Osteocyte (in vitro differentiated cells): ENCODE measurements at regions not wholly inside any gene's neighbourhood (a gene's known extent, or its start where the extent isn't known, plus 50 kb on each side); places are given as distances from the start of the nearest gene placed in this dataset.

Experiments used
- DNase-seq: peaks from one replicate; pipeline ENCODE4 v3.0.0; 2021; ENCODE audit warnings: mixed read lengths; ENCODE audit not compliant: unreplicated experiment; ENCODE audit errors: extremely low spot score
- H3K27ac Mint-ChIP-seq: one replicate; pipeline ENCODE4 v1.8.0; 2021; ENCODE audit warnings: mild to moderate bottlenecking, mixed read lengths; ENCODE audit not compliant: unreplicated experiment
- H3K27me3 Mint-ChIP-seq: one replicate; pipeline ENCODE4 v1.8.0; 2021; ENCODE audit warnings: mixed read lengths; ENCODE audit not compliant: unreplicated experiment
- H3K36me3 Mint-ChIP-seq: one replicate; pipeline ENCODE4 v1.8.0; 2021; ENCODE audit warnings: mixed read lengths; ENCODE audit not compliant: unreplicated experiment
- H3K4me1 Mint-ChIP-seq: one replicate; pipeline ENCODE4 v1.8.0; 2021; ENCODE audit warnings: mixed read lengths; ENCODE audit not compliant: unreplicated experiment
- H3K4me3 Mint-ChIP-seq: one replicate; pipeline ENCODE4 v1.8.0; 2021; ENCODE audit warnings: mild to moderate bottlenecking, moderate library complexity, mixed read lengths; ENCODE audit not compliant: unreplicated experiment
- H3K9me3 Mint-ChIP-seq: one replicate; pipeline ENCODE4 v1.8.0; 2021; ENCODE audit warnings: mixed read lengths; ENCODE audit not compliant: unreplicated experiment
- CTCF ChIP-seq: fragments of 200-600 bp; sonication (generic); IDR thresholded peaks from 2 replicates; pipeline ENCODE4 v1.5.0; 2021; ENCODE audit warnings: antibody characterized with exemption, mild to moderate bottlenecking, moderate library complexity

- no peak for DNase-seq
- Mint-ChIP-seq H3K4me3 (no peak overlapping the region), H3K36me3 (no peaks in the 10 kb centered on the region), H3K27me3 (peaks cover 2% of the 10 kb centered on the region), H3K4me1 (no peaks in the 10 kb centered on the region), H3K27ac (no peak overlapping the region), H3K9me3 (no peaks in the 10 kb centered on the region)
- no peak for TF ChIP-seq CTCF
Measured at GRCh38 chr5:163645421-163646416, 140.3 kb downstream of the MAT2B start.

- no peaks in the 10 kb centered on the region for H3K36me3 Mint-ChIP-seq
- no peak overlapping the region for H3K4me3 Mint-ChIP-seq
- no peak for TF ChIP-seq CTCF
- peaks cover 10% of the 10 kb centered on the region for H3K9me3 Mint-ChIP-seq
- peaks cover 2% of the 10 kb centered on the region for H3K27me3 Mint-ChIP-seq
- DNase-seq, result no peak
- no peaks in the 10 kb centered on the region for H3K4me1 Mint-ChIP-seq
- no peak overlapping the region for H3K27ac Mint-ChIP-seq
Measured at GRCh38 chr5:163649514-163649913, 144.1 kb downstream of the MAT2B start.

GRCh38 chr5:163653526-163653925 is 148.1 kb downstream of the MAT2B start:
- no peak overlapping the region for H3K4me3 Mint-ChIP-seq
- H3K4me1 Mint-ChIP-seq, result no peaks in the 10 kb centered on the region
- H3K27me3 Mint-ChIP-seq, result peaks cover 2% of the 10 kb centered on the region
- TF ChIP-seq CTCF, result no peak
- H3K9me3 Mint-ChIP-seq, result peaks cover 10% of the 10 kb centered on the region
- no peak for DNase-seq
- no peak overlapping the region for H3K27ac Mint-ChIP-seq
- H3K36me3 Mint-ChIP-seq, result no peaks in the 10 kb centered on the region

DNA sequence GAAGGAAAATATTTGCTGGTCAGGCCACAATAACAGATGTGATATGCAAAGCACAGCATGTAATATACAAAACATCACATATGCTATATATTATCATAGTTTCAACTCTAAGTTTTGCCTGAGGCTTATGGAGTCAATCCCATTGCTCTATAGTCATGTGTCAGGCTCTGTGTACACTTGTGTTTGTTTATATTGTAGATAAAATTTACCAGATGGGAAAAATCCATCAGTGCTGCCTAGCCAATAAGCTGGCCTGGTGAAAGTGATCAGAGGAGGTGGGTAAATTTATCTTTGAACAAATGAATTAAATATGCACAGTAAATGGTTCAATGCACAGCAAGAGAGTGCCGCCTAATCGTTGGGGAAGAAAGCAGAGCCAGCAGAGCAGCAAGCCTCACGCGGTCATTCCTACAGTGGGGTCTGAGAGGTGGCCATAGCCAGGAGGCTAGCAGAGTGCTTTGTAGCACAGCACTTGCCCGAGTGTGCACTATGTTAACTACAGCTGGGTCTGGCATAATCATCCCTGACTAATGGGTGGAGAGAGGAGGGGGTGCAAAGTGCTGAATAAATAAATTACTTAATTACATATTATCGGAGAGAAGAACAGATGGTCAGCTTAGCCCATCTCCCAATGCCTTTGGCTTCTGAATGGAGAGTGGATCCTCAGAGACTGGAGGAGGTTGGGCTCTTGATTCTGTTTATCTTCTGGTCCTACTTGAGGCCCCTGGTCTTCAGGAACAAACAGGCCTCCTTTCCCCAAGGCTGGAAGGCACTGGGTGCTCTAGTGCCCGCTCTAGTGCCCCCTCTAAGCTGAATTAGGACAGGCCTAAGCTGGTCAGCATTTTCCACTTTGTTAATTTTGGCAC is 153.5 kb downstream of the MAT2B start:
- Mint-ChIP-seq H3K9me3 (peaks cover 4% of the 10 kb centered on the region), H3K4me3 (no peak overlapping the region), H3K27me3 (no peaks in the 10 kb centered on the region), H3K27ac (no peak overlapping the region), H3K36me3 (no peaks in the 10 kb centered on the region), H3K4me1 (no peaks in the 10 kb centered on the region)
- TF ChIP-seq CTCF, result no peak
- no peak for DNase-seq

DNA sequence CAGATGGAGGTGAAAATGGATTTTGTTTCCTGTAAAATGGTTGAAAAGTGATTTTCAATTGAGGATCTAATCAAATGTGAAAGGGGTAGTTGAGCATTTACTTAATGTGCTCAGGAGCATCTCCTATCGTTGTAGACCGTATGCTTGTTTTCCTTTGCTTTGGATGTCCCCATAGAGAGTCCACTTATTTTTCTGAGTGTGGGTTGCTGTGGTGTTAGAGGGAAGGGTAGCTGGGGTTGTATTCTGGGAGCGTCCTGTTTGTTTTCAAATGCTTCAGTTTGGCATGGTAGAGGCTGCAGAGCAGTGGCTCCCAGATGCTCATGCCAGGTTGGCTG is 154.1 kb downstream of the MAT2B start:
- no peak overlapping the region for H3K27ac Mint-ChIP-seq
- no peak for TF ChIP-seq CTCF
- no peaks in the 10 kb centered on the region for H3K4me1 Mint-ChIP-seq
- no peaks in the 10 kb centered on the region for H3K27me3 Mint-ChIP-seq
- no peaks in the 10 kb centered on the region for H3K9me3 Mint-ChIP-seq
- no peaks in the 10 kb centered on the region for H3K36me3 Mint-ChIP-seq
- no peak overlapping the region for H3K4me3 Mint-ChIP-seq
- no peak for DNase-seq
